ENCODE measurements at regions not wholly inside any gene's neighbourhood (a gene's known extent, or its start where the extent isn't known, plus 50 kb on each side); places are given as distances from the start of the nearest gene placed in this dataset.

DNA sequence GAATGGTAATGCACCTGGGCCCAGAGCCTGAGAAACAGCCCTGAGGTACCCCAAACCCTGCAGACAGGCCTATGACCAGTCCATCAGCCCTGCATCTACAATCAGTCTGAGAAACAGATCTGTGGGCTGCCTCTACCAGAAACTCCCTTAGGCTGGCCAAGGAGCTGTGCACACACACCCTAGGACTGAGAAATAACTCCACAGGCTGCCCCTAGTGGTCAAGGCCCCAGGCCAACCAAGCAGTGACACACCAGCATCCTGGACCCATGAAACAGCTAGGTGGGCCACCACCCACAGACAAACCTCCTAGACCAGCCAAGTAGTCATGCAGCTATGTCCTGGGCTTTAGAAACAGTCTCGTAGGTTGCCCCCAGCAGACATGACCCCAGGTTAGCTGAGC is 253.6 kb upstream of the VLDLR start:
- H3K9me3 ChIP-seq (replicated peaks; ENCODE audit: control insufficient read depth, insufficient read depth, low read length), result no peaks in the 10 kb centered on the region
- H3K4me1 ChIP-seq (ENCODE audit: control insufficient read depth, extremely low read depth, insufficient read depth, low read length), result no peaks in the 10 kb centered on the region
- ChIA-PET CTCF (interaction anchor here (1.1 kb wide), 1 partner anchor 12 kb away, joined by 3 read pairs; no protein-coding TSS in a partner anchor), POLR2A (no interaction called here)
- no peak for DNase-seq (ENCODE audit: low read depth, low spot score)
- no peaks in the 10 kb centered on the region for H4K20me1 ChIP-seq (replicated peaks; ENCODE audit: control insufficient read depth, extremely low read depth, insufficient read depth, low read length)
- H3K36me3 ChIP-seq (ENCODE audit: control insufficient read depth in 2 of 2, extremely low read depth in 1 of 2, insufficient read depth in 2 of 2, low read length in 2 of 2), result no peaks in the 10 kb centered on the region
- no peak overlapping the region for H3K4me2 ChIP-seq (ENCODE audit: insufficient read depth, low read length)
- H2AFZ ChIP-seq (ENCODE audit: low read depth, low read length), result no peak overlapping the region
- H3K27me3 ChIP-seq (ENCODE audit: control insufficient read depth in 2 of 2, insufficient read depth in 2 of 2, low read length in 2 of 2), result no peaks in the 10 kb centered on the region
- H3K79me2 ChIP-seq (ENCODE audit: control insufficient read depth, insufficient read depth, low read length), result no peaks in the 10 kb centered on the region
- no peak overlapping the region for H3K27ac ChIP-seq (ENCODE audit: insufficient read depth, low read depth, low read length)
- dilution Hi-C loops (cut with MboI; ENCODE audit: extremely low pct_ligation_motif_present, low sequenced_read_pairs), result no loop called here
- intact Hi-C loops (cut with micrococcal nuclease), result no loop called here
- no peak overlapping the region for H3K4me3 ChIP-seq (replicated peaks in 1 of 3; ENCODE audit: insufficient read depth in 1 of 3, low read depth in 1 of 3, low read length in 3 of 3)
- FAIRE-seq, result no peak
- no TSS peak for BruUV-seq (replicated peaks)
- TF ChIP-seq, protein P1, sequence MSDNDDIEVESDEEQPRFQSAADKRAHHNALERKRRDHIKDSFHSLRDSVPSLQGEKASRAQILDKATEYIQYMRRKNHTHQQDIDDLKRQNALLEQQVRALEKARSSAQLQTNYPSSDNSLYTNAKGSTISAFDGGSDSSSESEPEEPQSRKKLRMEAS (IDR thresholded peaks at IDR 0.05; ENCODE audit: insufficient read depth, insufficient read length), result no peak
- TF ChIP-seq POLR2A (IDR thresholded peaks at IDR 0.05; ENCODE audit: low read depth, low read length) (no peak), POLR2AphosphoS5 (IDR thresholded peaks at IDR 0.05; ENCODE audit: insufficient read depth, low read depth, low read length) (no peak), EZH2 (IDR thresholded peaks at IDR 0.05; ENCODE audit: borderline replicate concordance, low read depth, low read length, severe bottlenecking) (no peak), FOS (IDR thresholded peaks at IDR 0.05; ENCODE audit: borderline replicate concordance, insufficient read depth, low read length) (no peak)
- TF ChIP-seq, protein P2, sequence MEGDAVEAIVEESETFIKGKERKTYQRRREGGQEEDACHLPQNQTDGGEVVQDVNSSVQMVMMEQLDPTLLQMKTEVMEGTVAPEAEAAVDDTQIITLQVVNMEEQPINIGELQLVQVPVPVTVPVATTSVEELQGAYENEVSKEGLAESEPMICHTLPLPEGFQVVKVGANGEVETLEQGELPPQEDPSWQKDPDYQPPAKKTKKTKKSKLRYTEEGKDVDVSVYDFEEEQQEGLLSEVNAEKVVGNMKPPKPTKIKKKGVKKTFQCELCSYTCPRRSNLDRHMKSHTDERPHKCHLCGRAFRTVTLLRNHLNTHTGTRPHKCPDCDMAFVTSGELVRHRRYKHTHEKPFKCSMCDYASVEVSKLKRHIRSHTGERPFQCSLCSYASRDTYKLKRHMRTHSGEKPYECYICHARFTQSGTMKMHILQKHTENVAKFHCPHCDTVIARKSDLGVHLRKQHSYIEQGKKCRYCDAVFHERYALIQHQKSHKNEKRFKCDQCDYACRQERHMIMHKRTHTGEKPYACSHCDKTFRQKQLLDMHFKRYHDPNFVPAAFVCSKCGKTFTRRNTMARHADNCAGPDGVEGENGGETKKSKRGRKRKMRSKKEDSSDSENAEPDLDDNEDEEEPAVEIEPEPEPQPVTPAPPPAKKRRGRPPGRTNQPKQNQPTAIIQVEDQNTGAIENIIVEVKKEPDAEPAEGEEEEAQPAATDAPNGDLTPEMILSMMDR (IDR thresholded peaks at IDR 0.05; ENCODE audit: extremely low read depth in 1 of 2, insufficient read depth in 1 of 2, low read depth in 1 of 2, low read length in 2 of 2), result no peak
- no peak overlapping the region for H3K9ac ChIP-seq (replicated peaks; ENCODE audit: extremely low read depth, insufficient read depth, low read length)
- H3K9me1 ChIP-seq (replicated peaks; ENCODE audit: control insufficient read depth, extremely low read depth, insufficient read depth, low read length), result no peaks in the 10 kb centered on the region

- TF ChIP-seq FOS (IDR thresholded peaks at IDR 0.05; ENCODE audit: borderline replicate concordance, insufficient read depth, low read length) (no peak), GATA2 (IDR thresholded peaks at IDR 0.05; ENCODE audit: insufficient read depth, insufficient read length, low read depth, low read length) (no peak), POLR2A (IDR thresholded peaks at IDR 0.05; ENCODE audit: low read depth, low read length) (no peak), MYC (IDR thresholded peaks at IDR 0.05; ENCODE audit: low read depth, low read length) (no peak), EZH2 (IDR thresholded peaks at IDR 0.05; ENCODE audit: borderline replicate concordance, low read depth, low read length, severe bottlenecking) (no peak), POLR2AphosphoS5 (IDR thresholded peaks at IDR 0.05; ENCODE audit: insufficient read depth, low read depth, low read length) (no peak), JUN (IDR thresholded peaks at IDR 0.05; ENCODE audit: borderline replicate concordance, insufficient read depth, insufficient read length, low read depth) (no peak)
- TF ChIP-seq, protein P2 (IDR thresholded peaks at IDR 0.05; ENCODE audit: extremely low read depth in 1 of 2, insufficient read depth in 1 of 2, low read depth in 1 of 2, low read length in 2 of 2), result no peak
- TF ChIP-seq, protein P1 (IDR thresholded peaks at IDR 0.05; ENCODE audit: insufficient read depth, insufficient read length), result no peak
- Histone ChIP-seq H3K36me3 (ENCODE audit: control insufficient read depth in 2 of 2, extremely low read depth in 1 of 2, insufficient read depth in 2 of 2, low read length in 2 of 2) (no peaks in the 10 kb centered on the region), H4K20me1 (replicated peaks; ENCODE audit: control insufficient read depth, extremely low read depth, insufficient read depth, low read length) (no peaks in the 10 kb centered on the region), H3K9me1 (replicated peaks; ENCODE audit: control insufficient read depth, extremely low read depth, insufficient read depth, low read length) (no peaks in the 10 kb centered on the region), H3K27ac (ENCODE audit: insufficient read depth, low read depth, low read length) (no peak overlapping the region), H3K9me3 (replicated peaks; ENCODE audit: control insufficient read depth, insufficient read depth, low read length) (no peaks in the 10 kb centered on the region), H3K4me3 (replicated peaks in 1 of 3; ENCODE audit: insufficient read depth in 1 of 3, low read depth in 1 of 3, low read length in 3 of 3) (no peak overlapping the region), H3K4me2 (ENCODE audit: insufficient read depth, low read length) (no peak overlapping the region), H3K4me1 (ENCODE audit: control insufficient read depth, extremely low read depth, insufficient read depth, low read length) (no peaks in the 10 kb centered on the region), H3K9ac (replicated peaks; ENCODE audit: extremely low read depth, insufficient read depth, low read length) (no peak overlapping the region), H3K27me3 (ENCODE audit: control insufficient read depth in 2 of 2, insufficient read depth in 2 of 2, low read length in 2 of 2) (no peaks in the 10 kb centered on the region), H2AFZ (ENCODE audit: low read depth, low read length) (no peak overlapping the region), H3K79me2 (ENCODE audit: control insufficient read depth, insufficient read depth, low read length) (no peaks in the 10 kb centered on the region)
- DNase-seq (ENCODE audit: low read depth, low spot score) (no peak), FAIRE-seq (no peak)
- no TSS peak for BruUV-seq (replicated peaks)
- dilution Hi-C loops (cut with MboI; ENCODE audit: extremely low pct_ligation_motif_present, low sequenced_read_pairs), result no loop called here
- ChIA-PET CTCF (no interaction called here), POLR2A (no interaction called here)
- intact Hi-C loops (cut with micrococcal nuclease), result no loop called here
Measured at GRCh38 chr9:2373648-2374047, 247.9 kb upstream of the VLDLR start.
